GM12872 (cell line): ENCODE measurements at regions not wholly inside any gene's neighbourhood (a gene's known extent, or its start where the extent isn't known, plus 50 kb on each side); places are given as distances from the start of the nearest gene placed in this dataset.

Experiments used
- TF ChIP-seq, protein P1 (sequence below): IDR thresholded peaks from 3 replicates; pipeline ENCODE4 v1.5.1; 2011; ENCODE audit warnings: low read depth, mild to moderate bottlenecking, low read length, moderate library complexity; ENCODE audit not compliant: insufficient read depth

- TF ChIP-seq, protein P1, sequence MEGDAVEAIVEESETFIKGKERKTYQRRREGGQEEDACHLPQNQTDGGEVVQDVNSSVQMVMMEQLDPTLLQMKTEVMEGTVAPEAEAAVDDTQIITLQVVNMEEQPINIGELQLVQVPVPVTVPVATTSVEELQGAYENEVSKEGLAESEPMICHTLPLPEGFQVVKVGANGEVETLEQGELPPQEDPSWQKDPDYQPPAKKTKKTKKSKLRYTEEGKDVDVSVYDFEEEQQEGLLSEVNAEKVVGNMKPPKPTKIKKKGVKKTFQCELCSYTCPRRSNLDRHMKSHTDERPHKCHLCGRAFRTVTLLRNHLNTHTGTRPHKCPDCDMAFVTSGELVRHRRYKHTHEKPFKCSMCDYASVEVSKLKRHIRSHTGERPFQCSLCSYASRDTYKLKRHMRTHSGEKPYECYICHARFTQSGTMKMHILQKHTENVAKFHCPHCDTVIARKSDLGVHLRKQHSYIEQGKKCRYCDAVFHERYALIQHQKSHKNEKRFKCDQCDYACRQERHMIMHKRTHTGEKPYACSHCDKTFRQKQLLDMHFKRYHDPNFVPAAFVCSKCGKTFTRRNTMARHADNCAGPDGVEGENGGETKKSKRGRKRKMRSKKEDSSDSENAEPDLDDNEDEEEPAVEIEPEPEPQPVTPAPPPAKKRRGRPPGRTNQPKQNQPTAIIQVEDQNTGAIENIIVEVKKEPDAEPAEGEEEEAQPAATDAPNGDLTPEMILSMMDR = no peak
Observed at GRCh38 chr11:26199331-26200095, 132.4 kb upstream of the ANO3 start.

DNA sequence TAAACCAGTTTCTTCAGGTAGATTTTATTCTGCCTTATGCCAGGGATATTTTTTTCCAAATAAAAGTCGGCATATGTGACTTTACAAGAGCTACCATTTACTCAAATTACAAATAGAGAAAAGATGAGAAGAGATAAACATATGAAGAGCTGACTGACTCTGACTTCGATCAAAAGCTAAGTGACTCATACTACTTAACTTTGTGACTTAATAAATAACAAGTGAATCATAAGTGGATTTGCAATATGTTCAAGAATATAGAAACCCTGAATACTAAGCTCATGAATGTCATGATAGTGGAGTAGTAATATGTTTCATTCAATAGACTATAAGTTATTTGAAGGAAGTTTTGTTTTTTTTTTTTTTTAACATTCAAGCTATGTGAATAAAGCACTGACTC is 130.5 kb upstream of the ANO3 start:
- TF ChIP-seq, protein P1 = no peak

DNA sequence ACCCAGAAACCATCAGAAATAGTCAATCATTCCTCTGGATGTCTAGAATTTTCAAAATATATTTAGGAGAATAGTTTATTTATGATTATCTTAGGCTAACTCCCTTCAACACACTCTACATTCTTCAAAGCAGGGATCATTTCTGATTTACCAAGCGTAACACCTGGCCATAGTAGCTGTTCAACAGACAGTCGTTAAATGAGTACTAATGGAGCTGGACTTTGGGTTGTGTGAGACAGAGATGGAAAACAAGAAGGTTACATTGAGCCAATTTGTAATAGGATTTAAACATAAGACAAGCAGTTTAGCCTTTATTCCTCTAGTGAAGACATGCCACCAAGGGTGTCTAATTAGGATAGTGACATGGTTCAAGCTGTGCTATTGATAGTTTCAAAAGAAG is 129.2 kb upstream of the ANO3 start:
- TF ChIP-seq, protein P1 = no peak

- TF ChIP-seq, protein P1 = no peak
Observed at GRCh38 chr11:26204101-26204500, 127.8 kb upstream of the ANO3 start.

GRCh38 chr11:26204839-26205238 is 127.1 kb upstream of the ANO3 start:
- TF ChIP-seq, protein P1 = no peak

- TF ChIP-seq, protein P1 = no peak
Observed at GRCh38 chr11:26219183-26220117, 112.5 kb upstream of the ANO3 start.

DNA sequence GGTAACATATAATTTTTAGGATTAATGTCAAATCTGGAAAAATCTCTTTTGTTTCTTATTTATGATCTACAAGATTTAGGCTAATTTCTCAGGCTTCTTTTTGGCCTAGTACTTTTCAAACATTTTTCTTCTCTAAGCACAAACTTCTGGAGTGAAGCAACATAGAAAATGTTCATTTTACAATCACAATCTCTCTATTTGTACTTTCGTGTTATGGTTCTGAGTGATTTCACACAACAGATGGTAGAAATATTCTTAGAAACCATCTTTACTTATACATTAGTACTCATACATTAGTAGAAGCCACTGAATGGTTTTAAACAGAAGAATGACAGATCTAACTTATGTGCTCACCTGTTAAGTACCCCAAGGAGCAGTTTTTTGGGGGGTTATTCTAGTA is 106.3 kb upstream of the ANO3 start:
- TF ChIP-seq, protein P1 = no peak
